ENCODE measurements at regions not wholly inside any gene's neighbourhood (a gene's known extent, or its start where the extent isn't known, plus 50 kb on each side); places are given as distances from the start of the nearest gene placed in this dataset.

DNA sequence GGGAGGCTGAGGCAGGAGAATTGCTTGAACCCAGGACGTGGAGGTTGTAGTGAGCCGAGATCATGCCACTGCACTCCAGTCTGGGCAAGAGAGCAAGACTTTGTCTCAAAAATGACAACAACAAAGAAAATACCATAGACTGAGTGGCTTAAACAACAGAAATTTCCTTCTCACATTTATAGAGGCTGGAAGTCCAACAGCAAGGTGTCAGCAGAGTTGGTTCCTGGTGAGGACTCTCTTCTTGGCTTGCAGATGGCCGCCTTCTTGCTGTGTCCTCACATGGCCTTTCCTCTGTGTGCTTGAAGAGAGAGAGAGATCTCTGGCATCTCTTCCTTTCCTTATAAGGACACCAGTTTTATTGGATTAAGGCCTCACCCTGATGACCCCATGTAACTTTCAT is 56.1 kb upstream of the ADGRE5 start:
- Histone ChIP-seq H3K9me2 (ENCODE audit: insufficient read depth) (no peaks in the 10 kb centered on the region), H3K27ac (ENCODE audit: low read depth, low read length) (no peak overlapping the region), H3K27me3 (ENCODE audit: insufficient read depth, low read length) (no peaks in the 10 kb centered on the region), H3K9ac (ENCODE audit: low read length) (no peak overlapping the region), H2AFZ (ENCODE audit: low read depth, low read length, poor library complexity, severe bottlenecking) (no peak overlapping the region), H3K4me1 (ENCODE audit: control insufficient read depth in 1 of 2, insufficient read depth in 2 of 2, low read length in 2 of 2) (peaks cover 0 to 7% of the 10 kb centered on the region in 2 experiments; a peak in 3 of 4 replicates), H3K36me3 (ENCODE audit: control insufficient read depth in 1 of 2, insufficient read depth in 2 of 2, low read length in 2 of 2) (no peaks in the 10 kb centered on the region), H3K9me3 (ENCODE audit: control insufficient read depth in 1 of 2, insufficient read depth in 1 of 2, low read depth in 1 of 2, low read length in 2 of 2) (peaks cover 0 to 5% of the 10 kb centered on the region in 2 experiments; a peak in 1 of 4 replicates), H3K4me2 (ENCODE audit: low read length) (no peak overlapping the region), H3K79me2 (ENCODE audit: insufficient read depth, low read length) (no peaks in the 10 kb centered on the region), H4K20me1 (ENCODE audit: insufficient read depth) (no peaks in the 10 kb centered on the region), H3K4me3 (replicated peaks in 1 of 2; ENCODE audit: low read depth in 1 of 2, low read length in 2 of 2) (no peak overlapping the region)
- CTCF ChIA-PET = interaction anchor here (0.6 kb wide), 1 partner anchor 17 kb away, joined by 4 read pairs; no protein-coding TSS in a partner anchor
- BruUV-seq (replicated peaks) = no TSS peak
- TF ChIP-seq, protein P1, sequence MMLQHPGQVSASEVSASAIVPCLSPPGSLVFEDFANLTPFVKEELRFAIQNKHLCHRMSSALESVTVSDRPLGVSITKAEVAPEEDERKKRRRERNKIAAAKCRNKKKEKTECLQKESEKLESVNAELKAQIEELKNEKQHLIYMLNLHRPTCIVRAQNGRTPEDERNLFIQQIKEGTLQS (IDR thresholded peaks at IDR 0.05) = no peak
- TF ChIP-seq FOSL1 (IDR thresholded peaks at IDR 0.05; ENCODE audit: low read depth) (no peak), CBX3 (IDR thresholded peaks at IDR 0.05; ENCODE audit: low read depth) (no peak), CEBPB (IDR thresholded peaks at IDR 0.05; ENCODE audit: low read depth) (no peak), EGR1 (IDR thresholded peaks at IDR 0.05; ENCODE audit: low read depth) (no peak), SRF (IDR thresholded peaks at IDR 0.05; ENCODE audit: low read depth) (no peak), RAD21 (IDR thresholded peaks at IDR 0.05; ENCODE audit: low read depth) (no peak), ZFX (IDR thresholded peaks at IDR 0.05) (no peak), POLR2AphosphoS5 (IDR thresholded peaks at IDR 0.05; ENCODE audit: low read depth, low read length) (no peak), SP1 (IDR thresholded peaks at IDR 0.05; ENCODE audit: low read depth) (no peak), SIN3A (IDR thresholded peaks at IDR 0.05; ENCODE audit: low read depth) (no peak), TCF7L2 (IDR thresholded peaks at IDR 0.05; ENCODE audit: borderline replicate concordance, extremely low read depth, insufficient read depth, insufficient read length) (no peak), ZNF274 (IDR thresholded peaks at IDR 0.05; ENCODE audit: low read depth, low read length) (no peak), EZH2 (IDR thresholded peaks at IDR 0.05) (no peak), ELF1 (IDR thresholded peaks at IDR 0.05; ENCODE audit: borderline replicate concordance, low read depth) (no peak), EZH2phosphoT487 (IDR thresholded peaks at IDR 0.05; ENCODE audit: borderline replicate concordance) (no peak)
- TF ChIP-seq, protein P2, sequence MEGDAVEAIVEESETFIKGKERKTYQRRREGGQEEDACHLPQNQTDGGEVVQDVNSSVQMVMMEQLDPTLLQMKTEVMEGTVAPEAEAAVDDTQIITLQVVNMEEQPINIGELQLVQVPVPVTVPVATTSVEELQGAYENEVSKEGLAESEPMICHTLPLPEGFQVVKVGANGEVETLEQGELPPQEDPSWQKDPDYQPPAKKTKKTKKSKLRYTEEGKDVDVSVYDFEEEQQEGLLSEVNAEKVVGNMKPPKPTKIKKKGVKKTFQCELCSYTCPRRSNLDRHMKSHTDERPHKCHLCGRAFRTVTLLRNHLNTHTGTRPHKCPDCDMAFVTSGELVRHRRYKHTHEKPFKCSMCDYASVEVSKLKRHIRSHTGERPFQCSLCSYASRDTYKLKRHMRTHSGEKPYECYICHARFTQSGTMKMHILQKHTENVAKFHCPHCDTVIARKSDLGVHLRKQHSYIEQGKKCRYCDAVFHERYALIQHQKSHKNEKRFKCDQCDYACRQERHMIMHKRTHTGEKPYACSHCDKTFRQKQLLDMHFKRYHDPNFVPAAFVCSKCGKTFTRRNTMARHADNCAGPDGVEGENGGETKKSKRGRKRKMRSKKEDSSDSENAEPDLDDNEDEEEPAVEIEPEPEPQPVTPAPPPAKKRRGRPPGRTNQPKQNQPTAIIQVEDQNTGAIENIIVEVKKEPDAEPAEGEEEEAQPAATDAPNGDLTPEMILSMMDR (IDR thresholded peaks at IDR 0.05 in 2 of 3, conservative IDR thresholded peaks at IDR 0.05 in 1 of 3; ENCODE audit: borderline replicate concordance in 1 of 3, insufficient read depth in 1 of 3, low read depth in 2 of 3, low read length in 2 of 3) = no peak
- TF ChIP-seq, protein P3, sequence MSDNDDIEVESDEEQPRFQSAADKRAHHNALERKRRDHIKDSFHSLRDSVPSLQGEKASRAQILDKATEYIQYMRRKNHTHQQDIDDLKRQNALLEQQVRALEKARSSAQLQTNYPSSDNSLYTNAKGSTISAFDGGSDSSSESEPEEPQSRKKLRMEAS (IDR thresholded peaks at IDR 0.05) = no peak
- ATAC-seq (no peak), DNase-seq (ENCODE audit: low read depth, low spot score) (no peak)
- POLR2A ChIA-PET = no interaction called here
- RAD21 ChIA-PET (ENCODE audit: low non-redundant PET in 1 of 2, low total read pairs in 2 of 2, uncharacterized antibody in 2 of 2, unreplicated experiment in 2 of 2) = no interaction called here
- intact Hi-C loops (cut with micrococcal nuclease) = no loop called here

Data from HCT116 (cell line).